ENCODE measurements at regions not wholly inside any gene's neighbourhood (a gene's known extent, or its start where the extent isn't known, plus 50 kb on each side); places are given as distances from the start of the nearest gene placed in this dataset.

GRCh38 chr18:41747723-41748242 lies 207.3 kb upstream of the PIK3C3 start:
- no peak overlapping the region for H3K27ac ChIP-seq
- H3K36me3 ChIP-seq = no peaks in the 10 kb centered on the region
- H3K4me3 ChIP-seq = no peak overlapping the region
- intact Hi-C loops (cut with DNase I) = no loop called here
- WGBS, 3 donors = 71 to 78% (median 75%) methylated on average over 2 of the region's 2 CpGs
- no peak for TF ChIP-seq CTCF (IDR thresholded peaks at IDR 0.05)
- no peak for TF ChIP-seq POLR2A (IDR thresholded peaks at IDR 0.05)
- TF ChIP-seq EP300 (IDR thresholded peaks at IDR 0.05) = no peak
- H3K9me3 ChIP-seq = no peaks in the 10 kb centered on the region
- no peak for DNase-seq
- H3K27me3 ChIP-seq = no peaks in the 10 kb centered on the region
- no peaks in the 10 kb centered on the region for H3K4me1 ChIP-seq (ENCODE audit: insufficient read depth)

- no peak overlapping the region for H3K27ac ChIP-seq
- no peaks in the 10 kb centered on the region for H3K27me3 ChIP-seq
- TF ChIP-seq EP300 (IDR thresholded peaks at IDR 0.05) = no peak
- TF ChIP-seq CTCF (IDR thresholded peaks at IDR 0.05) = no peak
- no peaks in the 10 kb centered on the region for H3K4me1 ChIP-seq (ENCODE audit: insufficient read depth)
- intact Hi-C loops (cut with DNase I) = no loop called here
- WGBS, 3 donors = 39 to 40% (median 39%) methylated on average over 5 of the region's 5 CpGs
- DNase-seq = no peak
- H3K36me3 ChIP-seq = no peaks in the 10 kb centered on the region
- no peaks in the 10 kb centered on the region for H3K9me3 ChIP-seq
- H3K4me3 ChIP-seq = no peak overlapping the region
These were observed 209.6 kb upstream of the PIK3C3 start for GRCh38 chr18:41745166-41746049.

- H3K27me3 ChIP-seq = no peaks in the 10 kb centered on the region
- H3K9me3 ChIP-seq = no peaks in the 10 kb centered on the region
- intact Hi-C loops (cut with DNase I) = no loop called here
- DNase-seq = no peak
- H3K4me3 ChIP-seq = no peak overlapping the region
- H3K27ac ChIP-seq = no peak overlapping the region
- 31 to 40% (median 34%) methylated on average over 6 of the region's 6 CpGs for WGBS, 3 donors
- TF ChIP-seq POLR2A (IDR thresholded peaks at IDR 0.05) (no peak), CTCF (IDR thresholded peaks at IDR 0.05) (no peak), EP300 (IDR thresholded peaks at IDR 0.05) (no peak)
- no peaks in the 10 kb centered on the region for H3K36me3 ChIP-seq
- H3K4me1 ChIP-seq (ENCODE audit: insufficient read depth) = no peaks in the 10 kb centered on the region
These were observed 210.5 kb upstream of the PIK3C3 start for GRCh38 chr18:41744421-41745030.

- 59 to 74% (median 70%) methylated on average over 1 of the region's 1 CpG for WGBS, 3 donors
- Histone ChIP-seq H3K27ac (no peak overlapping the region), H3K36me3 (no peaks in the 10 kb centered on the region), H3K4me3 (no peak overlapping the region), H3K27me3 (no peaks in the 10 kb centered on the region), H3K4me1 (ENCODE audit: insufficient read depth) (no peaks in the 10 kb centered on the region), H3K9me3 (no peaks in the 10 kb centered on the region)
- TF ChIP-seq CTCF (IDR thresholded peaks at IDR 0.05) = no peak
- TF ChIP-seq EP300 (IDR thresholded peaks at IDR 0.05) = no peak
- no peak for TF ChIP-seq POLR2A (IDR thresholded peaks at IDR 0.05)
- intact Hi-C loops (cut with DNase I) = no loop called here
- no peak for DNase-seq
These were observed 217.8 kb upstream of the PIK3C3 start for GRCh38 chr18:41737218-41737617.

Measured in ovary (tissue), 7 donors.